ENCODE measurements at regions not wholly inside any gene's neighbourhood (a gene's known extent, or its start where the extent isn't known, plus 50 kb on each side); places are given as distances from the start of the nearest gene placed in this dataset.

- POLR2A ChIA-PET, result no interaction called here
- no TSS peak for BruUV-seq (replicated peaks)
- CTCF ChIA-PET, result no interaction called here
Observed at GRCh38 chr14:86770186-86770585, 1222.8 kb downstream of the GALC start.

GRCh38 chr14:86766469-86766868 lies 1226.5 kb downstream of the GALC start:
- Histone ChIP-seq H3K27ac (ENCODE audit: low read length) (no peak overlapping the region), H3K4me1 (ENCODE audit: control insufficient read depth, insufficient read depth, low read length) (no peaks in the 10 kb centered on the region), H3K4me3 (ENCODE audit: low read depth in 2 of 2, low read length in 2 of 2) (no peak overlapping the region), H3K27me3 (ENCODE audit: control insufficient read depth, insufficient read depth, low read length) (no peaks in the 10 kb centered on the region), H3K9me3 (ENCODE audit: control insufficient read depth, insufficient read depth, low read depth, low read length) (no peaks in the 10 kb centered on the region), H3K36me3 (ENCODE audit: control insufficient read depth, insufficient read depth, low read length) (no peaks in the 10 kb centered on the region)
- DNase-seq (ENCODE audit: low read depth, low spot score) (no peak), ATAC-seq (no peak)
- in situ Hi-C loops (cut with HindIII; ENCODE audit: low pct_unique_long_range_greater_than_20kb, low sequenced_read_pairs), result no loop called here
- POLR2A ChIA-PET, result no interaction called here
- CTCF ChIA-PET, result no interaction called here
- intact Hi-C loops (cut with micrococcal nuclease; ENCODE audit: unreplicated experiment), result no loop called here
- TF ChIP-seq REST (IDR thresholded peaks at IDR 0.05; ENCODE audit: insufficient read depth in 1 of 2, low read depth in 2 of 2, low read length in 1 of 2) (no peak), SIN3A (IDR thresholded peaks at IDR 0.05; ENCODE audit: borderline replicate concordance, insufficient read depth, low read depth, low read length) (no peak), TCF7L2 (IDR thresholded peaks at IDR 0.05; ENCODE audit: low read depth, low read length) (no peak), CTCF (IDR thresholded peaks at IDR 0.05) (no peak), POLR2AphosphoS5 (IDR thresholded peaks at IDR 0.05; ENCODE audit: low read depth, low read length) (no peak)
- no TSS peak for BruUV-seq (replicated peaks)

More at GRCh38 chr14:86770186-86770585, 1222.8 kb downstream of the GALC start:
- DNase-seq (ENCODE audit: low read depth, low spot score) (no peak), ATAC-seq (no peak)
- H3K9me3 ChIP-seq (ENCODE audit: control insufficient read depth, insufficient read depth, low read depth, low read length), result no peaks in the 10 kb centered on the region
- TF ChIP-seq SIN3A (IDR thresholded peaks at IDR 0.05; ENCODE audit: borderline replicate concordance, insufficient read depth, low read depth, low read length), result no peak
- TF ChIP-seq REST (IDR thresholded peaks at IDR 0.05; ENCODE audit: insufficient read depth in 1 of 2, low read depth in 2 of 2, low read length in 1 of 2), result no peak
- TF ChIP-seq TCF7L2 (IDR thresholded peaks at IDR 0.05; ENCODE audit: low read depth, low read length), result no peak
- TF ChIP-seq POLR2AphosphoS5 (IDR thresholded peaks at IDR 0.05; ENCODE audit: low read depth, low read length), result no peak
- no peak for TF ChIP-seq CTCF (IDR thresholded peaks at IDR 0.05)
- intact Hi-C loops (cut with micrococcal nuclease; ENCODE audit: unreplicated experiment), result no loop called here
- in situ Hi-C loops (cut with HindIII; ENCODE audit: low pct_unique_long_range_greater_than_20kb, low sequenced_read_pairs), result no loop called here
- H3K27me3 ChIP-seq (ENCODE audit: control insufficient read depth, insufficient read depth, low read length), result no peaks in the 10 kb centered on the region
- H3K36me3 ChIP-seq (ENCODE audit: control insufficient read depth, insufficient read depth, low read length), result no peaks in the 10 kb centered on the region
- no peak overlapping the region for H3K27ac ChIP-seq (ENCODE audit: low read length)
- no peak overlapping the region for H3K4me3 ChIP-seq (ENCODE audit: low read depth in 2 of 2, low read length in 2 of 2)
- H3K4me1 ChIP-seq (ENCODE audit: control insufficient read depth, insufficient read depth, low read length), result no peaks in the 10 kb centered on the region

All from Panc1 (cell line).